SU-DHL-6 (cell line): ENCODE measurements at regions not wholly inside any gene's neighbourhood (a gene's known extent, or its start where the extent isn't known, plus 50 kb on each side); places are given as distances from the start of the nearest gene placed in this dataset.

Experiments
- H2AFZ ChIP-seq: fragments of 200-600 bp; sonication (generic); 2 replicates; pipeline ENCODE4 v1.6.1; 2014; ENCODE audit warnings: low read depth, mild to moderate bottlenecking, moderate library complexity, mixed read lengths, antibody characterized with exemption, low read length; ENCODE audit not compliant: severe bottlenecking
- H3F3A ChIP-seq: fragments of 200-600 bp; shearing (Covaris generic); 2 replicates; pipeline ENCODE4 v1.6.0; 2016; ENCODE audit warnings: antibody characterized with exemption, mild to moderate bottlenecking; ENCODE audit not compliant: insufficient read depth
- H3K27ac ChIP-seq: fragments of 200-600 bp; sonication (generic); 2 replicates; pipeline ENCODE4 v1.5.1; 2016; ENCODE audit warnings: low read depth, mild to moderate bottlenecking, low read length, moderate library complexity, mixed read lengths
- H3K27me3 ChIP-seq: fragments of 200-600 bp; sonication (generic), shearing (Covaris generic); 2 replicates; pipeline ENCODE4 v1.6.0; 2014; ENCODE audit warnings: mild to moderate bottlenecking, low read length
- H3K36me3 ChIP-seq: fragments of 200-600 bp; sonication (generic); 2 replicates; pipeline ENCODE4 v1.6.1; 2014; ENCODE audit warnings: mild to moderate bottlenecking, low read length, mixed read lengths
- H3K4me2 ChIP-seq: fragments of 300-600, 200-600 bp; shearing (Covaris generic), sonication (generic); 2 replicates; pipeline ENCODE4 v1.6.0; 2014; ENCODE audit warnings: low read length, low read depth, mild to moderate bottlenecking; ENCODE audit not compliant: poor library complexity, severe bottlenecking
- H3K4me3 ChIP-seq: fragments of 200-600 bp; sonication (generic); 2 replicates; pipeline ENCODE4 v1.5.1; 2014; ENCODE audit warnings: antibody characterized with exemption, low read length, mild to moderate bottlenecking, mixed read lengths; ENCODE audit not compliant: insufficient read depth, poor library complexity, severe bottlenecking
- H3K79me2 ChIP-seq: fragments of 200-600 bp; sonication (generic); 2 replicates; pipeline ENCODE4 v1.6.1; 2014; ENCODE audit warnings: mild to moderate bottlenecking, low read length, moderate library complexity; ENCODE audit not compliant: insufficient read depth
- H3K9ac ChIP-seq: fragments of 200-600 bp; sonication (generic); 2 replicates; pipeline ENCODE4 v1.7.0; 2014; ENCODE audit warnings: mild to moderate bottlenecking, low read length
- H3K9me2 ChIP-seq: fragments of 200-600 bp; sonication (generic); replicated peaks from 2 replicates; pipeline ENCODE4 v1.6.1; 2014; ENCODE audit warnings: low read length; ENCODE audit not compliant: insufficient read depth
- H3K9me3 ChIP-seq: fragments of 200-600 bp; sonication (generic); 2 replicates; pipeline ENCODE4 v1.6.1; 2014; ENCODE audit warnings: low read length, mixed read lengths; ENCODE audit not compliant: insufficient read depth
- H4K20me1 ChIP-seq: fragments of 200-600 bp; sonication (generic); 2 replicates; pipeline ENCODE4 v1.6.1; 2014; ENCODE audit warnings: low read depth, mild to moderate bottlenecking, antibody characterized with exemption, low read length, moderate library complexity, mixed read lengths
- CTCF ChIP-seq: fragments of 200-600 bp; sonication (generic); IDR thresholded peaks from one replicate; pipeline ENCODE4 v1.5.1; 2017; ENCODE audit warnings: antibody characterized with exemption, mild to moderate bottlenecking, low read length, moderate library complexity; ENCODE audit not compliant: insufficient read depth, poor library complexity, severe bottlenecking
- EZH2phosphoT487 ChIP-seq: fragments of 200-600 bp; sonication (generic), shearing (Covaris generic); conservative IDR thresholded peaks from 2 replicates; pipeline ENCODE4 v1.6.1; 2018; ENCODE audit warnings: mild to moderate bottlenecking, antibody characterized with exemption, low read length, moderate library complexity, mixed read lengths

DNA sequence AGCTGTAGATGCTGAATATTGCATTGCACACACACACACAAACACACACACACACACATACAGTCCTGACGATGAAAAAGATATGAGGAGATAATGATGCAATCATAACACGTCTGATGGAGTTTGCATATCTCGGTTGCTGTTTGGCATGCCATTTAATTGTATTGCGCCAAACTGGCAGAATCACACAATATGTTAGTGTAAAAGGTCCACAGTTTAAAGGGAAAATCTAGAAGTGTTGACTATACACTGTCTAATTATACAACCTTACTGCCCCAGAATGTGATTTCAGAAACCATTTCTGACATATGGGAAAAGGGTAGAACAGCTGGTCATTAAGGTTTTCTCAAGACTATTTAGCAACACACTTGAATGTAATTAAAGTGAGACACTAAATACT, 123.7 kb upstream of the PROX1 start:
- TF ChIP-seq EZH2phosphoT487 (no peak), CTCF (no peak)
- no peaks in the 10 kb centered on the region for H3K27me3 ChIP-seq
- H3K79me2 ChIP-seq, result no peaks in the 10 kb centered on the region
- no peaks in the 10 kb centered on the region for H3K36me3 ChIP-seq
- H3K9me3 ChIP-seq, result no peaks in the 10 kb centered on the region
- no peaks in the 10 kb centered on the region for H3F3A ChIP-seq
- no peak overlapping the region for H2AFZ ChIP-seq
- H3K27ac ChIP-seq, result no peak overlapping the region
- H3K4me3 ChIP-seq, result no peak overlapping the region
- no peaks in the 10 kb centered on the region for H4K20me1 ChIP-seq
- no peak overlapping the region for H3K4me2 ChIP-seq
- H3K9ac ChIP-seq, result no peak overlapping the region
- H3K9me2 ChIP-seq, result no peaks in the 10 kb centered on the region

- Histone ChIP-seq H3K9me2 (no peaks in the 10 kb centered on the region), H4K20me1 (no peaks in the 10 kb centered on the region), H3K9ac (no peak overlapping the region), H3K36me3 (no peaks in the 10 kb centered on the region), H3K4me2 (no peak overlapping the region), H3K79me2 (no peaks in the 10 kb centered on the region), H3K9me3 (no peaks in the 10 kb centered on the region), H2AFZ (no peak overlapping the region), H3K4me3 (no peak overlapping the region), H3K27ac (no peak overlapping the region), H3F3A (no peaks in the 10 kb centered on the region), H3K27me3 (no peaks in the 10 kb centered on the region)
- TF ChIP-seq CTCF, result no peak
Measured at GRCh38 chr1:213868482-213868881, 119.3 kb upstream of the PROX1 start.

GRCh38 chr1:213871179-213871578, 116.6 kb upstream of the PROX1 start:
- H3F3A ChIP-seq, result no peaks in the 10 kb centered on the region
- H4K20me1 ChIP-seq, result no peaks in the 10 kb centered on the region
- no peaks in the 10 kb centered on the region for H3K79me2 ChIP-seq
- no peak overlapping the region for H2AFZ ChIP-seq
- no peak overlapping the region for H3K9ac ChIP-seq
- H3K27me3 ChIP-seq, result no peaks in the 10 kb centered on the region
- no peak overlapping the region for H3K4me2 ChIP-seq
- no peaks in the 10 kb centered on the region for H3K36me3 ChIP-seq
- H3K9me2 ChIP-seq, result no peaks in the 10 kb centered on the region
- H3K4me3 ChIP-seq, result no peak overlapping the region
- no peaks in the 10 kb centered on the region for H3K9me3 ChIP-seq
- no peak overlapping the region for H3K27ac ChIP-seq
- TF ChIP-seq CTCF (no peak), EZH2phosphoT487 (no peak)

- TF ChIP-seq CTCF (no peak), EZH2phosphoT487 (no peak)
- H3K27ac ChIP-seq, result no peak overlapping the region
- no peaks in the 10 kb centered on the region for H3K27me3 ChIP-seq
- no peaks in the 10 kb centered on the region for H3K9me2 ChIP-seq
- no peaks in the 10 kb centered on the region for H3K36me3 ChIP-seq
- no peak overlapping the region for H3K4me3 ChIP-seq
- H4K20me1 ChIP-seq, result no peaks in the 10 kb centered on the region
- no peak overlapping the region for H3K4me2 ChIP-seq
- no peaks in the 10 kb centered on the region for H3K79me2 ChIP-seq
- no peaks in the 10 kb centered on the region for H3K9me3 ChIP-seq
- no peak overlapping the region for H2AFZ ChIP-seq
- H3K9ac ChIP-seq, result no peak overlapping the region
- no peaks in the 10 kb centered on the region for H3F3A ChIP-seq
Measured at GRCh38 chr1:213874789-213875188, 113.0 kb upstream of the PROX1 start.
